ENCODE measurements at regions not wholly inside any gene's neighbourhood (a gene's known extent, or its start where the extent isn't known, plus 50 kb on each side); places are given as distances from the start of the nearest gene placed in this dataset.
"Not testable (repeated sequence)": the region's sequence is repeated elsewhere in the genome, so short reads cannot be mapped to it uniquely, and the experiment has no call there.

- not testable (repeated sequence) for H3K36me3 ChIP-seq (ENCODE audit: insufficient read depth, low read depth, low read length); H3K9me3 ChIP-seq (ENCODE audit: insufficient read depth, low read depth, low read length); H3K4me1 ChIP-seq (ENCODE audit: insufficient read depth, low read length); H3K27me3 ChIP-seq (ENCODE audit: insufficient read depth, low read length); H3K9ac ChIP-seq (ENCODE audit: low read depth, low read length); H3K27ac ChIP-seq (ENCODE audit: low read length); H3K4me3 ChIP-seq (ENCODE audit: low read length)
Observed at GRCh38 chr13:52324831-52325230, 81.1 kb downstream of the THSD1 start.

- no peak overlapping the region for H3K4me3 ChIP-seq (ENCODE audit: low read length)
- no peaks in the 10 kb centered on the region for H3K36me3 ChIP-seq (ENCODE audit: insufficient read depth, low read depth, low read length)
- no peak overlapping the region for H3K9ac ChIP-seq (ENCODE audit: low read depth, low read length)
- H3K4me1 ChIP-seq (ENCODE audit: insufficient read depth, low read length): no peaks in the 10 kb centered on the region
- no peaks in the 10 kb centered on the region for H3K9me3 ChIP-seq (ENCODE audit: insufficient read depth, low read depth, low read length)
- no peaks in the 10 kb centered on the region for H3K27me3 ChIP-seq (ENCODE audit: insufficient read depth, low read length)
- no peak overlapping the region for H3K27ac ChIP-seq (ENCODE audit: low read length)
Observed at GRCh38 chr13:52319876-52320275, 86.1 kb downstream of the THSD1 start.

DNA sequence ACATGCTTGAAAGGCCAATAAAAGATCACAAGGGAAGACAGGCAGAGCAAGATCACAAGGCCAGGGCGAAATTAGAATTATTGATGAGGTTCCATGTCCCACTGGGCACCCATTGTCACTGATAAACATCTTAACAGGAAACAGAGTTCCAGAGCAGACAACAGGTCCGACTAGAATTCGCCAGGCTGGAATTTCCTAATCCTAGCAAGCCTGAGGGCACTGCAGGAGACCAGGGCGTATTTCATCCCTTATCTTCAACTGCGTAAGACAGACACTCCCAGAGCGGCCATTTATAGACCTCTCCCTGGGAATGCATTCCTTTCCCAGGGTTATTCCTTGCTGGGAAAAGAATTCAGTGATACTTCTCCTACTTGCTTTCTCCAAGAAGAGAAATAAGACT lies 96.1 kb downstream of the THSD1 start:
- peaks cover 31% of the 10 kb centered on the region for H3K9me3 ChIP-seq (ENCODE audit: insufficient read depth, low read depth, low read length)
- H3K4me3 ChIP-seq (ENCODE audit: low read length); H3K36me3 ChIP-seq (ENCODE audit: insufficient read depth, low read depth, low read length); H3K27ac ChIP-seq (ENCODE audit: low read length); H3K27me3 ChIP-seq (ENCODE audit: insufficient read depth, low read length); H3K4me1 ChIP-seq (ENCODE audit: insufficient read depth, low read length); H3K9ac ChIP-seq (ENCODE audit: low read depth, low read length): not testable (repeated sequence)

- not testable (repeated sequence) for H3K4me3 ChIP-seq (ENCODE audit: low read length); H3K4me1 ChIP-seq (ENCODE audit: insufficient read depth, low read length); H3K36me3 ChIP-seq (ENCODE audit: insufficient read depth, low read depth, low read length); H3K27me3 ChIP-seq (ENCODE audit: insufficient read depth, low read length); H3K27ac ChIP-seq (ENCODE audit: low read length); H3K9ac ChIP-seq (ENCODE audit: low read depth, low read length)
- peaks cover 28% of the 10 kb centered on the region for H3K9me3 ChIP-seq (ENCODE audit: insufficient read depth, low read depth, low read length)
Observed at GRCh38 chr13:52306336-52306735, 99.6 kb downstream of the THSD1 start.

DNA sequence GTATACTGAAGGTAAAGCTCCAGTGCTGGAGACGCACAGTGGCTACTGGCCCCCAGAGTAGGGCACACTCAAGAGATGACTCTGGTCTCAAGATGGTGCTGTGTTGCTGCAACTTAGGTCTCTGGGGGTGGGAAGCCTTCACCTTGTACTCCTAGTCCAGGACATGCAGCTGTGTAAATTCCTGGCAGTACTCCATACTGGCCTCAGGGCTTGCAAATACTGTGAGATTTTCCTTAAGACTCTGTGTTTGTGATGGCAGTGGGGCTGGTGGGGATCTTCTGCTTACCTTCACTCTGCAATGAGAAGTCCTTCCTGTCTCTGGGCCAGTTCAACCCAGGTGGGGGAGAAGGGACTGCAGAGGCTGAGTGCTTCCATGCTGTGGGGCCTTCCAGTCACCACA lies 102.9 kb downstream of the THSD1 start:
- H3K9ac ChIP-seq (ENCODE audit: low read depth, low read length); H3K4me3 ChIP-seq (ENCODE audit: low read length); H3K27ac ChIP-seq (ENCODE audit: low read length); H3K27me3 ChIP-seq (ENCODE audit: insufficient read depth, low read length); H3K9me3 ChIP-seq (ENCODE audit: insufficient read depth, low read depth, low read length); H3K36me3 ChIP-seq (ENCODE audit: insufficient read depth, low read depth, low read length); H3K4me1 ChIP-seq (ENCODE audit: insufficient read depth, low read length): not testable (repeated sequence)

GRCh38 chr13:52302688-52303087 lies 103.3 kb downstream of the THSD1 start:
- H3K9ac ChIP-seq (ENCODE audit: low read depth, low read length): not testable (repeated sequence)

DNA sequence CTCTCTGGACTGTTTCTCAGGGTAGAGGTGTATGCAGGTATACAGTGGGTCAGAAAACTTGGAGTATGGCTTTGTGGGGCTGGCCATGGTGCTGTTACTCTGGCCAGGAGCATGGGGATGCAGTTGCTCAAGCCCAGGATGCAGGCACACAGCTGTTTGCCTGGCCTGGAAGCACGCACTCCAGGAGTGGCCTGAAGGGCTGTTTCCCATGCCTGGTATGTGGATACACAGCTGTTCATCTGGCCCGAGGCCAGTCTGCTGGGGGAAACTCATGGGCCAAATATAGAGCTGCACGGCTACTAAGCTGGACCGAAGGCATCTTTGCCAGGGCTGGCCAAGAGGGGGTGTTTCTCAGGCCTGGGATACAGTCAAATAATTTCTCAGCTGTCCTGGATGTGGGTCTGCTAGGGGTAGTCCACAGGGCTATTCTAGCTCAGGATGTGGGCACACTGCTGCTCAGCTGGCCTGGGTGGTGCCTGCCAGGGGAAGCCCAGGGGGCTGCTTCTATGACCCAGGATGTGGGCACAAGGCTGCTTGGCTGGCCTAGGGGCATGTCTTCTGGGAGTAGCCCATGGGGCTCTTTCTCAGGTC lies 104.1 kb downstream of the THSD1 start:
- H3K9ac ChIP-seq (ENCODE audit: low read depth, low read length); H3K9me3 ChIP-seq (ENCODE audit: insufficient read depth, low read depth, low read length); H3K27ac ChIP-seq (ENCODE audit: low read length); H3K36me3 ChIP-seq (ENCODE audit: insufficient read depth, low read depth, low read length); H3K4me1 ChIP-seq (ENCODE audit: insufficient read depth, low read length); H3K27me3 ChIP-seq (ENCODE audit: insufficient read depth, low read length); H3K4me3 ChIP-seq (ENCODE audit: low read length): not testable (repeated sequence)

More at GRCh38 chr13:52302688-52303087, 103.3 kb downstream of the THSD1 start:
- H3K9me3 ChIP-seq (ENCODE audit: insufficient read depth, low read depth, low read length); H3K4me3 ChIP-seq (ENCODE audit: low read length); H3K27me3 ChIP-seq (ENCODE audit: insufficient read depth, low read length); H3K36me3 ChIP-seq (ENCODE audit: insufficient read depth, low read depth, low read length); H3K27ac ChIP-seq (ENCODE audit: low read length); H3K4me1 ChIP-seq (ENCODE audit: insufficient read depth, low read length): not testable (repeated sequence)

DNA sequence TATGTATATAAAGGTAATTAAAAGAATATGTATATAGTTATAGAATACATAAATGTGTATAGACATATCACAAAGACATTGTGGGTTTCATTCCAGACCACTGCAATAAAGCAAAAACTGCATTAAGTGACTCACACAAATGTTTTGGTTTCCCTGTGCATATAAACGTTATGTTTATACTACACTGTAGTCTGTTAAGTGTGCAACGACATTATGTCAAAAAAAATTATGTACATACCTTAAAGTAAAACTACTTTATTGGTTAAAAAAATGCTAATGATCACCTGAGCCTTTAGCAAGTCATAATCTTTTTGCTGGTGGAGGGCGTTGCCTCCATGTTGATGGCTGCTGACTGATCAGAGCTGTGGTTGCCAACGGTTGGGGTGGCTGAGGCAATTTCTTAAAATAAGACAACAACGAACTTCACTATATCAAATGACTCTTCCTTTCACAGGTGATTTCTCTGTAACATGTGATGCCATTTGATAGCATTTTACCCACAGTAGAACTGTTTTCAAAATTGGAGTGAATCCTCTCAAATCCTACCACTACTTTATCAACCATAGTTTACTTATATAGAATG lies 107.8 kb downstream of the THSD1 start:
- H3K9ac ChIP-seq (ENCODE audit: low read depth, low read length); H3K27ac ChIP-seq (ENCODE audit: low read length); H3K27me3 ChIP-seq (ENCODE audit: insufficient read depth, low read length); H3K9me3 ChIP-seq (ENCODE audit: insufficient read depth, low read depth, low read length); H3K4me3 ChIP-seq (ENCODE audit: low read length); H3K4me1 ChIP-seq (ENCODE audit: insufficient read depth, low read length); H3K36me3 ChIP-seq (ENCODE audit: insufficient read depth, low read depth, low read length): not testable (repeated sequence)

- not testable (repeated sequence) for H3K4me1 ChIP-seq (ENCODE audit: insufficient read depth, low read length); H3K9me3 ChIP-seq (ENCODE audit: insufficient read depth, low read depth, low read length); H3K9ac ChIP-seq (ENCODE audit: low read depth, low read length); H3K27ac ChIP-seq (ENCODE audit: low read length); H3K4me3 ChIP-seq (ENCODE audit: low read length); H3K27me3 ChIP-seq (ENCODE audit: insufficient read depth, low read length); H3K36me3 ChIP-seq (ENCODE audit: insufficient read depth, low read depth, low read length)
Observed at GRCh38 chr13:52288891-52289290, 117.1 kb downstream of the THSD1 start.

- H3K9ac ChIP-seq (ENCODE audit: low read depth, low read length); H3K27ac ChIP-seq (ENCODE audit: low read length); H3K27me3 ChIP-seq (ENCODE audit: insufficient read depth, low read length); H3K9me3 ChIP-seq (ENCODE audit: insufficient read depth, low read depth, low read length); H3K4me3 ChIP-seq (ENCODE audit: low read length); H3K36me3 ChIP-seq (ENCODE audit: insufficient read depth, low read depth, low read length); H3K4me1 ChIP-seq (ENCODE audit: insufficient read depth, low read length): not testable (repeated sequence)
Observed at GRCh38 chr13:52281387-52281786, 122.0 kb upstream of the NEK3 start.

DNA sequence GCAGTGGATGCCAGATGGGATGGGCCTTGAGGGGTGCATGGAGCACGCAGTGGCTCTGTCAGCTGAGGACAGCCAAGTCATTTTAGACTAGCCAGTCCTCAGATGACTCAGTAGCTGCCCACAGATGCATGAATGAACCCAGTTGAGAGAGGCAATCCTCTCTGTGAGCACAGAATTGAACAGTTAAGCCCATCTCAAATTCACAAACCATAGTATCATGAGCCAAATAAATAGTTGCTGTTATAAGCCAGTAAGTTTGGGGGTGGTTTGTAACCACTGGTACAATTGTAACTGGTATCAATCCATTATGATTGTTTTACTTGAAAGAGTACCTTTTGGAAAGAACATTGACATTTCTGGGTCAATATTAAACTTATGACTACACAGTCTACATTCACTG lies 120.0 kb upstream of the NEK3 start:
- not testable (repeated sequence) for H3K9ac ChIP-seq (ENCODE audit: low read depth, low read length); H3K27ac ChIP-seq (ENCODE audit: low read length); H3K36me3 ChIP-seq (ENCODE audit: insufficient read depth, low read depth, low read length); H3K4me1 ChIP-seq (ENCODE audit: insufficient read depth, low read length); H3K9me3 ChIP-seq (ENCODE audit: insufficient read depth, low read depth, low read length); H3K27me3 ChIP-seq (ENCODE audit: insufficient read depth, low read length); H3K4me3 ChIP-seq (ENCODE audit: low read length)

- not testable (repeated sequence) for H3K27ac ChIP-seq (ENCODE audit: low read length); H3K36me3 ChIP-seq (ENCODE audit: insufficient read depth, low read depth, low read length); H3K9ac ChIP-seq (ENCODE audit: low read depth, low read length); H3K4me3 ChIP-seq (ENCODE audit: low read length); H3K27me3 ChIP-seq (ENCODE audit: insufficient read depth, low read length); H3K9me3 ChIP-seq (ENCODE audit: insufficient read depth, low read depth, low read length); H3K4me1 ChIP-seq (ENCODE audit: insufficient read depth, low read length)
Observed at GRCh38 chr13:52254299-52254698, 94.9 kb upstream of the NEK3 start.

DNA sequence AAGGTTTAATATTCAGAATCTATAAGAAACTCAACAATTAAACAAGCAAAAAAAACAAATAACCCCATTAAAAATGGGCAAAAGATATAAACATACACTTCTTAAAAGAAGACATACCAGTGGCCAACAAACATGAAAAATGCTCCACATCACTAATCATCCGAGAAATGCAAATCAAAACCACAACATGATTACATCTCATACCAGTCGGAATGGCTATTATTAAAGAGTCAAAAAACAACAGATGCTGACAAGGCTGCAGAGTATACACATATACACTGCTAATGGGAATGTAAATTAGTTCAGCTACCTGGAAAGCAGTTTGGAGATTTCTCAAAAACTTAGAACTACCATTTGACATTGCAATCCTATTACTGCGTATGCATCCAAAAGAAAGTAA lies 81.4 kb upstream of the NEK3 start:
- not testable (repeated sequence) for H3K9me3 ChIP-seq (ENCODE audit: insufficient read depth, low read depth, low read length); H3K27ac ChIP-seq (ENCODE audit: low read length); H3K36me3 ChIP-seq (ENCODE audit: insufficient read depth, low read depth, low read length); H3K27me3 ChIP-seq (ENCODE audit: insufficient read depth, low read length); H3K9ac ChIP-seq (ENCODE audit: low read depth, low read length); H3K4me3 ChIP-seq (ENCODE audit: low read length); H3K4me1 ChIP-seq (ENCODE audit: insufficient read depth, low read length)

Measured in iPS-20b (cell line).